NOMO-1 treated with DMSO at 0.1 percent for 48 hours (cell line): ENCODE measurements at regions not wholly inside any gene's neighbourhood (a gene's known extent, or its start where the extent isn't known, plus 50 kb on each side); places are given as distances from the start of the nearest gene placed in this dataset.
"Not testable (repeated sequence)": the region's sequence is repeated elsewhere in the genome, so short reads cannot be mapped to it uniquely, and the experiment has no call there.

Source experiments
- DNase-seq: peaks from one replicate; lab custom pipeline; 2025; ENCODE audit not compliant: unreplicated experiment; lab: John Stamatoyannopoulos, UW

GRCh38 chr3:177336873-177337450 is 139.7 kb upstream of the TBL1XR1 start:
- no peak for DNase-seq

GRCh38 chr3:177337541-177338331 is 140.5 kb upstream of the TBL1XR1 start:
- peak; percentile 60 for DNase-seq

GRCh38 chr3:177338697-177339219 is 141.5 kb upstream of the TBL1XR1 start:
- peak; percentile 100 for DNase-seq

GRCh38 chr3:177339220-177339703 is 142.0 kb upstream of the TBL1XR1 start:
- not testable (repeated sequence) for DNase-seq

GRCh38 chr3:177340243-177340830 is 143.1 kb upstream of the TBL1XR1 start:
- no peak for DNase-seq

GRCh38 chr3:177341736-177342419 is 144.6 kb upstream of the TBL1XR1 start:
- DNase-seq: no peak

GRCh38 chr3:177343122-177343625 is 145.9 kb upstream of the TBL1XR1 start:
- no peak for DNase-seq

- DNase-seq: peak; percentile 88
Measured at GRCh38 chr3:177345049-177345972, 148.0 kb upstream of the TBL1XR1 start.

GRCh38 chr3:177345973-177346503 is 148.8 kb upstream of the TBL1XR1 start:
- no peak for DNase-seq

- no peak for DNase-seq
Measured at GRCh38 chr3:177346878-177347277, 149.6 kb upstream of the TBL1XR1 start.

GRCh38 chr3:177347611-177348010 is 150.3 kb upstream of the TBL1XR1 start:
- DNase-seq: no peak

- no peak for DNase-seq
Measured at GRCh38 chr3:177348974-177349373, 151.7 kb upstream of the TBL1XR1 start.

- DNase-seq: no peak
Measured at GRCh38 chr3:177349384-177349783, 152.1 kb upstream of the TBL1XR1 start.

GRCh38 chr3:177350121-177350520 is 152.8 kb upstream of the TBL1XR1 start:
- no peak for DNase-seq

- no peak for DNase-seq
Measured at GRCh38 chr3:177351206-177351605, 153.9 kb upstream of the TBL1XR1 start.

GRCh38 chr3:177351757-177352158 is 154.5 kb upstream of the TBL1XR1 start:
- DNase-seq: no peak

- no peak for DNase-seq
Measured at GRCh38 chr3:177352424-177352823, 155.1 kb upstream of the TBL1XR1 start.

- DNase-seq: no peak
Measured at GRCh38 chr3:177353140-177353539, 155.9 kb upstream of the TBL1XR1 start.

- DNase-seq: not testable (repeated sequence)
Measured at GRCh38 chr3:177353879-177354278, 156.6 kb upstream of the TBL1XR1 start.

GRCh38 chr3:177354466-177354865 is 157.2 kb upstream of the TBL1XR1 start:
- DNase-seq: no peak
